ENCODE measurements at regions not wholly inside any gene's neighbourhood (a gene's known extent, or its start where the extent isn't known, plus 50 kb on each side); places are given as distances from the start of the nearest gene placed in this dataset.

- no peak for TF ChIP-seq CTCF (IDR thresholded peaks at IDR 0.05)
- no peak for TF ChIP-seq EZH2 (IDR thresholded peaks at IDR 0.05)
- TF ChIP-seq EZH2phosphoT487 (IDR thresholded peaks at IDR 0.05) = no peak
Measured at GRCh38 chr11:79857377-79858214, 416.8 kb upstream of the TENM4 start.

All from neural progenitor cell (in vitro differentiated cells).